ENCODE measurements at regions not wholly inside any gene's neighbourhood (a gene's known extent, or its start where the extent isn't known, plus 50 kb on each side); places are given as distances from the start of the nearest gene placed in this dataset.
A peak's percentile ranks its signal among the peaks of the same experiment; 100 is the strongest.

DNA sequence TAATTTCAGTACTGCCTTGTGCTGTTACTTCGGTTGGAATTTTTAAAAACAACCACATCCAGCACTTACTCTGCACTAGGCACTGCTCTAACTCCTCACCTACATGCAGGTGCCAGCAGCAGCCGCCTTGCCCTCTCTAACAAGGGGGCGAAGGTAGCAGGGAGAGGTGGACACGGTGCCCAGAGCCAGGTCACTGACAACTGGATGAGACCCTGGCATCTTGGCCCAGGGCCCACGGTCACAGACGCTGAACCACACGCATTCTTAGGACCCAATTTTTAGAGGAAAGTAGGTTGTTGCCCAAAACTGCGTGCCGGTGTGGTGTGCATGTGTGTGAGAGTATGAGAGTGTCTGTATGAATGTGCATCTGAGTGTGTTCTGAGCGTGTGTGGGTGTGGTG is 63.4 kb upstream of the GATA2 start:
- H3K4me3 Mint-ChIP-seq: no peak overlapping the region
- H3K4me1 Mint-ChIP-seq (ENCODE audit: low read depth): peaks cover 20% of the 10 kb centered on the region
- no peaks in the 10 kb centered on the region for H3K9me3 Mint-ChIP-seq
- H3K36me3 Mint-ChIP-seq (ENCODE audit: low read depth): peaks cover 3% of the 10 kb centered on the region; the same call in 1 of the 2 replicates
- no peak for DNase-seq
- TF ChIP-seq, protein P1, sequence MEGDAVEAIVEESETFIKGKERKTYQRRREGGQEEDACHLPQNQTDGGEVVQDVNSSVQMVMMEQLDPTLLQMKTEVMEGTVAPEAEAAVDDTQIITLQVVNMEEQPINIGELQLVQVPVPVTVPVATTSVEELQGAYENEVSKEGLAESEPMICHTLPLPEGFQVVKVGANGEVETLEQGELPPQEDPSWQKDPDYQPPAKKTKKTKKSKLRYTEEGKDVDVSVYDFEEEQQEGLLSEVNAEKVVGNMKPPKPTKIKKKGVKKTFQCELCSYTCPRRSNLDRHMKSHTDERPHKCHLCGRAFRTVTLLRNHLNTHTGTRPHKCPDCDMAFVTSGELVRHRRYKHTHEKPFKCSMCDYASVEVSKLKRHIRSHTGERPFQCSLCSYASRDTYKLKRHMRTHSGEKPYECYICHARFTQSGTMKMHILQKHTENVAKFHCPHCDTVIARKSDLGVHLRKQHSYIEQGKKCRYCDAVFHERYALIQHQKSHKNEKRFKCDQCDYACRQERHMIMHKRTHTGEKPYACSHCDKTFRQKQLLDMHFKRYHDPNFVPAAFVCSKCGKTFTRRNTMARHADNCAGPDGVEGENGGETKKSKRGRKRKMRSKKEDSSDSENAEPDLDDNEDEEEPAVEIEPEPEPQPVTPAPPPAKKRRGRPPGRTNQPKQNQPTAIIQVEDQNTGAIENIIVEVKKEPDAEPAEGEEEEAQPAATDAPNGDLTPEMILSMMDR (IDR thresholded peaks at IDR 0.05): no peak
- H3K27ac Mint-ChIP-seq: no peak overlapping the region
- H3K27me3 Mint-ChIP-seq (ENCODE audit: insufficient read depth): peaks cover 5% of the 10 kb centered on the region

DNA sequence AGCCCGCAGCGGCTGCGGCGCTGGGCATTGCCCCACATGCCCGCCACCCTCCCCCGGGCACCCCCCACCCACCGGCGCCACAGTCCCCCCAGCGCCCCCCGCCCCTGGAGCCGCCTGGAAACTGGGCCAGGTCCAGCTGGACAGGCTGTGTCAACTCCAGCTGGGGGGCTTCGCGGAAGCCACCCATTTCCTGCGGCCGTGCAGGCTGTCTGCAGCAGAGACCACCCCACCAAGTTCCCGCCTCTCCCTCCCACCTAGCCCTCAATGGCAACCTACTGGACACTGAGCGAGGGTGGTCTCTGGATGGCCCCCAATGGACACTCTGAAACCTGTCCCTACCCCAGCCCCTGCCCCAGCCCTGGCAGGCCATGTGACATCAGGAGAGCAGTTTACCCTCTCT is 62.8 kb upstream of the GATA2 start:
- no peak overlapping the region for H3K27ac Mint-ChIP-seq
- H3K9me3 Mint-ChIP-seq: no peaks in the 10 kb centered on the region
- peaks cover 20% of the 10 kb centered on the region for H3K4me1 Mint-ChIP-seq (ENCODE audit: low read depth)
- H3K27me3 Mint-ChIP-seq (ENCODE audit: insufficient read depth): peaks cover 5% of the 10 kb centered on the region
- H3K4me3 Mint-ChIP-seq: no peak overlapping the region
- peaks cover 3% of the 10 kb centered on the region; the same call in 1 of the 2 replicates for H3K36me3 Mint-ChIP-seq (ENCODE audit: low read depth)
- DNase-seq: no peak
- TF ChIP-seq, protein P1 (IDR thresholded peaks at IDR 0.05): no peak

DNA sequence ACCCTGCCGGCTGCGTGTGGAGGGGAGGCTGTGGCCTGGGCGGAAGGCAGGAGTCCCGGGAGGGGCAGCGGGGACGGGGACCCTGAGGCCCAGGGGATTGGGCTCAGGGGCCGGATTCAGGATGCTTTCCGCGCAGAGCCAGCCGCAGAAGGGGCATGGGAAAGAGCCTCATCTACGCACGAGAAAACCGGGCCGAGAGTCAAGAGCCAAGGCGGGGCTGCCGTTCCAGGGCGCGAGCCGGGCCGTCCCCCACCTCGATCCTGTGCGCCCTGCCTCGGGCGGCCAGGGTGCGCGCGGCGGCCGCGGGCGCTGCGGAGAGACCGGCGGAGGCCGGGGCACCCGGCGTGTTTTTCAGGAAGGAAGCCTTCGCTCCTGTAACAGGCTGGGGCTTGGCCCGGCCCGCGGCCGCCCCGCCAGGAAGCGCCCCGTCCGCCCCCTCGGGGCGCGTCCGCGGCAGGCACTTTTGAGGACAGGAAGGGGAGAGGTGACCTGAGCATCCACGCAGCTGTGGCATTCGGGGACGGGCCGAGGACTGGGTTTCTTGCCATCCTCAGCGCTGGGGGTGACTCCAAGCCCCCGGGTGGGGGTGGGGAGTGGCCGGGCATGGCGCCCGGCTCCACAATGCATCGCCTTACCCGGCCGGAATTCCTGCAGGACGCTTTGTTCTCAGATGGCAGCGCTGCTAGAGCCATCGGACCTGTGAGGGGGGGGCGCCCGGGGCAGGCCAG is 62.3 kb upstream of the GATA2 start:
- Mint-ChIP-seq H3K36me3 (ENCODE audit: low read depth) (peaks cover 3% of the 10 kb centered on the region; the same call in 1 of the 2 replicates), H3K27ac (no peak overlapping the region), H3K4me1 (ENCODE audit: low read depth) (peaks cover 20% of the 10 kb centered on the region), H3K9me3 (no peaks in the 10 kb centered on the region), H3K4me3 (no peak overlapping the region), H3K27me3 (ENCODE audit: insufficient read depth) (peaks cover 5% of the 10 kb centered on the region)
- DNase-seq: no peak
- TF ChIP-seq, protein P1 (IDR thresholded peaks at IDR 0.05): no peak

DNA sequence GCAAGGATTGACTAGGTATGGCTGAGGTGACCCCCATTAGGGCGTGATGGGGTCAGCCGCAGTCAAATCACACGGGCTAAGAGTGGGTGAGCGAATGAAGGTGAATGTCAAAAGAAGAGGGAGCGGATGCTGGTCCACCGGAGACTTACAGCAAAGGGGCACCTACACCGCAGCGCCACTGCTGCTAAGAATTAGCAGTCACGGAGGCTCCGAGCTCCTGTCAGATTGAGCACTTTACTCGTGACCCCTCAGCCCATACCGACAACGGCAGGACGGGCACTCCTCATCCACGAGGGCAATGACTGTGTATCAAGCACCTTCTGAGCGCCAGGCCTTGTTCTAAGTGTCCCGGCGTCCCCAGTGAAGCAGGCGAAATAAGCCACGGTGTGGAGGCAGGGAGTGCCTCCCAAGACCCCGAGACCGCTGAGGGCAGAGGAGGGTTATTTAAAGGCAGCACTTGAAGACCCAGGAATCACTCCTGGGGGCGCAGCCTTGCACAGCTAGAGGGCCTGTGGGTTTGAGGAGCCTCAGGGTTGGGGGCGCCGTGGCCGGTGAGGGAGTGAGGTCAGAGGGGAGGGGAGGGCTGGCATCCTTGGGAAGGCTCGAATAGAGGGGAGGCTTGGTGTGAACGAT is 61.6 kb upstream of the GATA2 start:
- H3K4me3 Mint-ChIP-seq: no peak overlapping the region

DNA sequence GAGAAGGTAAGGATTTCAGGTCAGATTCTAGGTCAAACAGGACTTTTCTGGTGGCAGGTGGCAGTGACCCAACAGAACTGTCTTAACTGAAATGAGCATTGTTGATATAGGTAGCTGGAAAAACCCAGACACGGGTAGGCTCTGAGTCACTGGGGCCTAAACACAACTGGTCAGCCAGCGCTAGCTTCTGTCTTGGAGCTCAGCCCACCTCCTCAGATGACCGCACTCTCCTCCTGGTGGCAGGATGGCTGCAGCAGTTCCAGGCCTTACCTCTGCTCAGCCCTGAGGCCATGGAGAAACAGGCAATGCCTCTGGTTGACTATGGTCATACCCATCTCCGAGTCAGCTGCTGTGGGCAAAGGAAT is 61.1 kb upstream of the GATA2 start:
- H3K36me3 Mint-ChIP-seq (ENCODE audit: low read depth): peaks cover 3% of the 10 kb centered on the region; the same call in 1 of the 2 replicates
- TF ChIP-seq, protein P1 (IDR thresholded peaks at IDR 0.05): peak; percentile 53
- peaks cover 5% of the 10 kb centered on the region for H3K27me3 Mint-ChIP-seq (ENCODE audit: insufficient read depth)
- H3K27ac Mint-ChIP-seq: peak overlapping the region; percentile 19; the same call in 1 of the 2 replicates
- no peak overlapping the region for H3K4me3 Mint-ChIP-seq
- no peaks in the 10 kb centered on the region for H3K9me3 Mint-ChIP-seq
- peak; percentile 56 for DNase-seq
- peaks cover 30% of the 10 kb centered on the region for H3K4me1 Mint-ChIP-seq (ENCODE audit: low read depth)

More for the DNA sequence above, 61.6 kb upstream of the GATA2 start:
- TF ChIP-seq, protein P1 (IDR thresholded peaks at IDR 0.05): no peak; the same call in 1 of the 2 replicates
- H3K4me1 Mint-ChIP-seq (ENCODE audit: low read depth): peaks cover 25% of the 10 kb centered on the region
- no peak for DNase-seq
- H3K27me3 Mint-ChIP-seq (ENCODE audit: insufficient read depth): peaks cover 5% of the 10 kb centered on the region
- no peaks in the 10 kb centered on the region for H3K9me3 Mint-ChIP-seq
- peaks cover 3% of the 10 kb centered on the region; the same call in 1 of the 2 replicates for H3K36me3 Mint-ChIP-seq (ENCODE audit: low read depth)
- no peak overlapping the region for H3K27ac Mint-ChIP-seq
